Natural killer cell (primary cell): ENCODE measurements at regions not wholly inside any gene's neighbourhood (a gene's known extent, or its start where the extent isn't known, plus 50 kb on each side); places are given as distances from the start of the nearest gene placed in this dataset.
"Not testable (repeated sequence)": the region's sequence is repeated elsewhere in the genome, so short reads cannot be mapped to it uniquely, and the experiment has no call there.

Source experiments
- ATAC-seq, 3 donors: fragments of 150-1000 bp in 2 of 3; fragments of 200-7000 bp in 1 of 3; cut with Tn5 transposase; 1 replicate in 1 of 3; 2 replicates in 2 of 3; pipeline ENCODE4 v1.10.0; 2021; ENCODE audit warnings: mild to moderate bottlenecking in 2 of 3, moderate library complexity in 2 of 3
- DNase-seq, 2 donors: peaks; one replicate each; pipeline versions ENCODE4 v3.0.0 to v3.0.0-alpha.2; 2013 to 2021; ENCODE audit warnings: mixed read lengths in 1 of 2
- H3K27ac ChIP-seq: one replicate; pipeline ENCODE4 v1.5.1; 2013; ENCODE audit warnings: mild to moderate bottlenecking, low read length
- H3K27me3 ChIP-seq: one replicate; pipeline ENCODE4 v1.6.1; 2013; ENCODE audit warnings: low read length; ENCODE audit not compliant: control insufficient read depth, insufficient read depth
- H3K36me3 ChIP-seq: one replicate; pipeline ENCODE4 v1.6.1; 2013; ENCODE audit warnings: low read length; ENCODE audit not compliant: control insufficient read depth, insufficient read depth
- H3K4me1 ChIP-seq: one replicate; pipeline ENCODE4 v1.6.1; 2013; ENCODE audit warnings: low read length; ENCODE audit not compliant: control insufficient read depth, insufficient read depth
- H3K4me3 ChIP-seq: one replicate; pipeline ENCODE4 v1.5.1; 2013; ENCODE audit warnings: low read length
- H3K9me3 ChIP-seq: one replicate; pipeline ENCODE4 v1.6.1; 2013; ENCODE audit warnings: low read length; ENCODE audit not compliant: control insufficient read depth, insufficient read depth
- H3K27ac Mint-ChIP-seq, 2 donors: one replicate each; pipeline ENCODE4 v1.8.0; 2022; ENCODE audit warnings: mild to moderate bottlenecking in 2 of 2, mixed read lengths in 2 of 2, moderate library complexity in 1 of 2
- H3K27me3 Mint-ChIP-seq, 2 donors: one replicate each; pipeline ENCODE4 v1.8.0; 2022; ENCODE audit warnings: low read depth in 2 of 2, mixed read lengths in 2 of 2
- H3K36me3 Mint-ChIP-seq: one replicate; pipeline ENCODE4 v1.8.0; 2022; ENCODE audit warnings: mixed read lengths
- H3K4me1 Mint-ChIP-seq, 2 donors: one replicate each; pipeline ENCODE4 v1.8.0; 2022; ENCODE audit warnings: mixed read lengths in 2 of 2
- H3K4me3 Mint-ChIP-seq: one replicate; pipeline ENCODE4 v1.8.0; 2022; ENCODE audit warnings: mild to moderate bottlenecking, moderate library complexity, mixed read lengths
- H3K9me3 Mint-ChIP-seq, 2 donors: one replicate each; pipeline ENCODE4 v1.8.0; 2022; ENCODE audit warnings: mixed read lengths in 2 of 2
- CTCF ChIP-seq: fragments of 200-600 bp; IDR thresholded peaks from one replicate; pipeline ENCODE4 v1.8.0; 2022; ENCODE audit warnings: antibody characterized with exemption
- WGBS: methylation state at CpG from one replicate; pipeline ENCODE4 v1.1.7; 2013; ENCODE audit warnings: missing lambda C conversion rate; ENCODE audit not compliant: insufficient coverage; 5-methylcytosine and 5-hydroxymethylcytosine counted together
- intact Hi-C: fragments of 100-400 bp; cut with micrococcal nuclease; formaldehyde crosslinking; loops from one replicate; pipeline ENCODE4 v1.14.2; 2022

GRCh38 chr3:165920984-165921383 is 83.8 kb upstream of the BCHE start:
- Mint-ChIP-seq H3K27ac (no peak overlapping the region), H3K4me3 (no peak overlapping the region), H3K4me1 (no peaks in the 10 kb centered on the region), H3K36me3 (no peaks in the 10 kb centered on the region), H3K9me3 (peaks cover 9 to 21% of the 10 kb centered on the region in 2 donors), H3K27me3 (no peaks in the 10 kb centered on the region)
- no peaks in the 10 kb centered on the region for H3K4me1 ChIP-seq
- no peak for DNase-seq
- no peaks in the 10 kb centered on the region for H3K36me3 ChIP-seq
- intact Hi-C loops: no loop called here
- H3K4me3 ChIP-seq: no peak overlapping the region
- peaks cover 3% of the 10 kb centered on the region for H3K9me3 ChIP-seq
- ATAC-seq: no peak
- WGBS: 62% methylated on average over 5 of the region's 5 CpGs
- no peak for TF ChIP-seq CTCF
- H3K27me3 ChIP-seq: no peaks in the 10 kb centered on the region
- no peak overlapping the region for H3K27ac ChIP-seq

- Histone ChIP-seq H3K4me3 (no peak overlapping the region), H3K4me1 (no peaks in the 10 kb centered on the region), H3K27me3 (no peaks in the 10 kb centered on the region), H3K27ac (no peak overlapping the region), H3K9me3 (peaks cover 3% of the 10 kb centered on the region), H3K36me3 (no peaks in the 10 kb centered on the region)
- H3K27me3 Mint-ChIP-seq: no peaks in the 10 kb centered on the region
- intact Hi-C loops: no loop called here
- no peaks in the 10 kb centered on the region for H3K36me3 Mint-ChIP-seq
- no peak overlapping the region for H3K27ac Mint-ChIP-seq
- DNase-seq (no peak), ATAC-seq (no peak)
- H3K9me3 Mint-ChIP-seq: peaks cover 10 to 21% of the 10 kb centered on the region in 2 donors
- H3K4me1 Mint-ChIP-seq: no peaks in the 10 kb centered on the region
- no peak for TF ChIP-seq CTCF
- H3K4me3 Mint-ChIP-seq: no peak overlapping the region
- WGBS: no CpG with 5 or more reads among the region's 4 CpGs
Measured at GRCh38 chr3:165919284-165919683, 82.1 kb upstream of the BCHE start.

- intact Hi-C loops: no loop called here
- Mint-ChIP-seq H3K4me1 (no peaks in the 10 kb centered on the region), H3K27ac (no peak overlapping the region), H3K4me3 (no peak overlapping the region), H3K36me3 (no peaks in the 10 kb centered on the region), H3K9me3 (peaks cover 10 to 20% of the 10 kb centered on the region in 2 donors), H3K27me3 (no peaks in the 10 kb centered on the region)
- Histone ChIP-seq H3K36me3 (no peaks in the 10 kb centered on the region), H3K27ac (no peak overlapping the region), H3K4me3 (no peak overlapping the region), H3K27me3 (no peaks in the 10 kb centered on the region), H3K9me3 (peaks cover 3% of the 10 kb centered on the region), H3K4me1 (no peaks in the 10 kb centered on the region)
- WGBS: 96% methylated on average over 23 of the region's 23 CpGs
- DNase-seq (no peak), ATAC-seq (no peak)
- TF ChIP-seq CTCF: no peak
Measured at GRCh38 chr3:165918657-165918979, 81.4 kb upstream of the BCHE start.

GRCh38 chr3:165917938-165918656 is 80.9 kb upstream of the BCHE start:
- not testable (repeated sequence) for H3K36me3 Mint-ChIP-seq

GRCh38 chr3:165915104-165915503 is 77.9 kb upstream of the BCHE start:
- ATAC-seq, H3K4me1 ChIP-seq, DNase-seq, H3K36me3 Mint-ChIP-seq, intact Hi-C loops, H3K4me3 Mint-ChIP-seq, H3K27ac ChIP-seq, H3K27ac Mint-ChIP-seq, H3K4me3 ChIP-seq, H3K27me3 Mint-ChIP-seq, H3K27me3 ChIP-seq, H3K4me1 Mint-ChIP-seq, H3K36me3 ChIP-seq, H3K9me3 ChIP-seq: not testable (repeated sequence)
- H3K9me3 Mint-ChIP-seq: peaks cover 9 to 15% of the 10 kb centered on the region in 2 donors

More at GRCh38 chr3:165917938-165918656, 80.9 kb upstream of the BCHE start:
- H3K4me1 ChIP-seq, DNase-seq, H3K27me3 Mint-ChIP-seq, H3K27me3 ChIP-seq, H3K4me3 ChIP-seq, H3K27ac Mint-ChIP-seq, intact Hi-C loops, ATAC-seq, H3K4me1 Mint-ChIP-seq, H3K4me3 Mint-ChIP-seq, H3K36me3 ChIP-seq, H3K27ac ChIP-seq, H3K9me3 ChIP-seq: not testable (repeated sequence)
- WGBS: 95% methylated on average over 24 of the region's 24 CpGs
- H3K9me3 Mint-ChIP-seq: peaks cover 8 to 15% of the 10 kb centered on the region in 2 donors
